ENCODE measurements at regions not wholly inside any gene's neighbourhood (a gene's known extent, or its start where the extent isn't known, plus 50 kb on each side); places are given as distances from the start of the nearest gene placed in this dataset.
"Not testable (repeated sequence)": the region's sequence is repeated elsewhere in the genome, so short reads cannot be mapped to it uniquely, and the experiment has no call there.

DNA sequence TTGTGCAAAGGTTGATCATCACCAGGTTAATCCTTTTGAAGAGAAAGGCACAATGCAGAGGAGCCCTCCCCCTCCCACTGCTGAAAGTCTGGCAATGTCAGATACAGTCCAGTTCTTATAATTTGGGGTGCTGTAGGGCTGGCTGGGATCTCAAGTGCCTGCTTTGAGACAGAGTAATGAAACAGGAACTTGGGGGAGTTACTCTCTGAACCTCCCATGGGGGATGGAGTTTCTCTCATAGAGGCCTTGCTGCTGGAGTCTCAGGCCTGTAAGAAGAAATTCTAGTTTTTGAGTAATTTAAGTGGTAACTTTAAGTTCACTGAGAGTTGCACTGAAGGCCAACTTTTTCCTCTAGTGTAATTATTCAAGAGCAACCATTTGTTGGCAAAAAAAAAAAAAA, 410.5 kb downstream of the KCNRG start:
- peak; percentile 55 for DNase-seq
- no peak overlapping the region for H2AFZ ChIP-seq (ENCODE audit: insufficient read depth, low read depth, low read length, poor library complexity, severe bottlenecking)
- Mint-ChIP-seq H3K27me3 (no peaks in the 10 kb centered on the region), H3K27ac (peak overlapping the region; percentile 33), H3K4me1 (peaks cover 15% of the 10 kb centered on the region), H3K9me3 (ENCODE audit: insufficient read depth) (no peaks in the 10 kb centered on the region), H3K4me3 (no peak overlapping the region)
- POLR2A ChIA-PET = no interaction called here
- TF ChIP-seq, protein P1, sequence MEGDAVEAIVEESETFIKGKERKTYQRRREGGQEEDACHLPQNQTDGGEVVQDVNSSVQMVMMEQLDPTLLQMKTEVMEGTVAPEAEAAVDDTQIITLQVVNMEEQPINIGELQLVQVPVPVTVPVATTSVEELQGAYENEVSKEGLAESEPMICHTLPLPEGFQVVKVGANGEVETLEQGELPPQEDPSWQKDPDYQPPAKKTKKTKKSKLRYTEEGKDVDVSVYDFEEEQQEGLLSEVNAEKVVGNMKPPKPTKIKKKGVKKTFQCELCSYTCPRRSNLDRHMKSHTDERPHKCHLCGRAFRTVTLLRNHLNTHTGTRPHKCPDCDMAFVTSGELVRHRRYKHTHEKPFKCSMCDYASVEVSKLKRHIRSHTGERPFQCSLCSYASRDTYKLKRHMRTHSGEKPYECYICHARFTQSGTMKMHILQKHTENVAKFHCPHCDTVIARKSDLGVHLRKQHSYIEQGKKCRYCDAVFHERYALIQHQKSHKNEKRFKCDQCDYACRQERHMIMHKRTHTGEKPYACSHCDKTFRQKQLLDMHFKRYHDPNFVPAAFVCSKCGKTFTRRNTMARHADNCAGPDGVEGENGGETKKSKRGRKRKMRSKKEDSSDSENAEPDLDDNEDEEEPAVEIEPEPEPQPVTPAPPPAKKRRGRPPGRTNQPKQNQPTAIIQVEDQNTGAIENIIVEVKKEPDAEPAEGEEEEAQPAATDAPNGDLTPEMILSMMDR (IDR thresholded peaks at IDR 0.05) = no peak
- TF ChIP-seq EZH2 (IDR thresholded peaks at IDR 0.05; ENCODE audit: borderline replicate concordance, insufficient read depth, low read depth, low read length, poor library complexity, severe bottlenecking) = no peak
- no peaks in the 10 kb centered on the region for H3K27me3 ChIP-seq (replicated peaks in 1 of 4; ENCODE audit: control extremely low read depth in 1 of 4, control insufficient read depth in 3 of 4, insufficient read depth in 4 of 4, low read length in 3 of 4)
- intact Hi-C loops (cut with micrococcal nuclease) = no loop called here
- H3K4me3 ChIP-seq (ENCODE audit: control extremely low read depth in 1 of 5, extremely low read depth in 1 of 5, insufficient read depth in 1 of 5, low read depth in 2 of 5, low read length in 4 of 5) = no peak overlapping the region
- no peaks in the 10 kb centered on the region for H3K36me3 ChIP-seq (replicated peaks in 1 of 2; ENCODE audit: control extremely low read depth in 1 of 2, control insufficient read depth in 1 of 2, extremely low read depth in 1 of 2, insufficient read depth in 2 of 2, low read length in 1 of 2)
- ATAC-seq (ENCODE audit: low read depth) = peak; percentile 58
- peaks cover 6 to 18% of the 10 kb centered on the region in 2 donors for H3K4me1 ChIP-seq (ENCODE audit: control insufficient read depth in 2 of 2, insufficient read depth in 2 of 2, low read length in 2 of 2)
- peak overlapping the region; percentile 30 for H3K4me2 ChIP-seq (replicated peaks; ENCODE audit: low read depth, low read length, poor library complexity, severe bottlenecking)
- H3K9me3 ChIP-seq (ENCODE audit: control extremely low read depth in 1 of 3, control insufficient read depth in 2 of 3, insufficient read depth in 1 of 3, low read length in 2 of 3) = no peaks in the 10 kb centered on the region
- H3K9ac ChIP-seq (ENCODE audit: low read length) = no peak overlapping the region
- CTCF ChIA-PET = no interaction called here
- no peaks in the 10 kb centered on the region for H4K20me1 ChIP-seq (ENCODE audit: control insufficient read depth, insufficient read depth, low read length, poor library complexity, severe bottlenecking)
- H3K27ac ChIP-seq (ENCODE audit: low read length in 2 of 2) = no peak overlapping the region
- no peaks in the 10 kb centered on the region for H3K79me2 ChIP-seq (ENCODE audit: control insufficient read depth, insufficient read depth, low read length)

DNA sequence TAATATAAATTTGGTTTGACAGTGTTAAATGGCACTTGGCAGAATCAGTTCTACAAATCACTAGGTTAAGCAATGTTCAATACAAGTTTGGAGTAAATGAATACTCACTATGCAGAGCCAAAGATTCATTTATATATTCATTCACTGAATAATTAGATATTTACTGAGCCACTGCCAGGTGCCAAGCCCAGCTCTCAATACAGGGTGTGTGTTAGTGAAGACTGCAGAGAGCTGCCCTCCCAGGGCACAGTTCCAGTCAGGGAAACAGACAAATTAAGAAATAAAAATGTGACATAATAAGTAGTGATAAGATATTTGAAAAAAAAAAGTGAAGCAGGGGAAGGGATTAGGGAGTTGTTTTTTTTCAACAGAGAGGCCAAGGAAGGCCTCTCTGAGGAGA, 411.7 kb downstream of the KCNRG start:
- ATAC-seq (ENCODE audit: low read depth) = no peak
- H4K20me1 ChIP-seq (ENCODE audit: control insufficient read depth, insufficient read depth, low read length, poor library complexity, severe bottlenecking) = no peaks in the 10 kb centered on the region
- no peaks in the 10 kb centered on the region for H3K27me3 ChIP-seq (replicated peaks in 1 of 4; ENCODE audit: control extremely low read depth in 1 of 4, control insufficient read depth in 3 of 4, insufficient read depth in 4 of 4, low read length in 3 of 4)
- TF ChIP-seq, protein P1 (IDR thresholded peaks at IDR 0.05) = no peak
- TF ChIP-seq EZH2 (IDR thresholded peaks at IDR 0.05; ENCODE audit: borderline replicate concordance, insufficient read depth, low read depth, low read length, poor library complexity, severe bottlenecking) = no peak
- peaks cover 6 to 18% of the 10 kb centered on the region in 2 donors for H3K4me1 ChIP-seq (ENCODE audit: control insufficient read depth in 2 of 2, insufficient read depth in 2 of 2, low read length in 2 of 2)
- no peaks in the 10 kb centered on the region for H3K9me3 ChIP-seq (ENCODE audit: control extremely low read depth in 1 of 3, control insufficient read depth in 2 of 3, insufficient read depth in 1 of 3, low read length in 2 of 3)
- no peaks in the 10 kb centered on the region for H3K9me3 Mint-ChIP-seq (ENCODE audit: insufficient read depth)
- no peaks in the 10 kb centered on the region for H3K36me3 ChIP-seq (replicated peaks in 1 of 2; ENCODE audit: control extremely low read depth in 1 of 2, control insufficient read depth in 1 of 2, extremely low read depth in 1 of 2, insufficient read depth in 2 of 2, low read length in 1 of 2)
- H3K4me1 Mint-ChIP-seq = peaks cover 15% of the 10 kb centered on the region
- H3K4me3 ChIP-seq (ENCODE audit: control extremely low read depth in 1 of 5, extremely low read depth in 1 of 5, insufficient read depth in 1 of 5, low read depth in 2 of 5, low read length in 4 of 5) = no peak overlapping the region
- no peaks in the 10 kb centered on the region for H3K27me3 Mint-ChIP-seq
- H3K9ac ChIP-seq (ENCODE audit: low read length) = no peak overlapping the region
- ChIA-PET CTCF (no interaction called here), POLR2A (no interaction called here)
- no peak overlapping the region for H3K27ac Mint-ChIP-seq
- no peaks in the 10 kb centered on the region for H3K79me2 ChIP-seq (ENCODE audit: control insufficient read depth, insufficient read depth, low read length)
- H3K27ac ChIP-seq (ENCODE audit: low read length in 2 of 2) = no peak overlapping the region
- H2AFZ ChIP-seq (ENCODE audit: insufficient read depth, low read depth, low read length, poor library complexity, severe bottlenecking) = no peak overlapping the region
- no peak for DNase-seq
- intact Hi-C loops (cut with micrococcal nuclease) = no loop called here
- no peak overlapping the region for H3K4me2 ChIP-seq (replicated peaks; ENCODE audit: low read depth, low read length, poor library complexity, severe bottlenecking)
- no peak overlapping the region for H3K4me3 Mint-ChIP-seq

DNA sequence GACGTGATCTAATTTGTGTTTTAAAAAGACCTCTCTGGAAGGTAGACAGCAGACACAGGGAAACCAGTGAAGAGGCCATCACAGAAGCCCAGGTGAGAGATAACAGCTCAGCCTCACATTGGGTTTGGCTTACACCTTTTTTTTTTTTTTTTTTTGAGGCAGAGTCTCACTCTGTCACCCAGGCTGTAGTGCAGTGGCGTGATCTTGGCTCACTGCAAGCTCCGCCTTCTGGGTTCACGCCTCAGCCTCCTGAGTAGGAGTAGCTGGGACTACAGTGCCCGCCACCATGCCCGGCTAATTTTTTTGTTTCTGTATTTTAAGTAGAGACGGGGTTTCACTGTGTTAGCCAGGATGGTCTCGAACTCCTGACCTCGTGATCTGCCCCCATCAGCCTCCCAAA, 412.3 kb downstream of the KCNRG start:
- H3K4me3 Mint-ChIP-seq; H4K20me1 ChIP-seq (ENCODE audit: control insufficient read depth, insufficient read depth, low read length, poor library complexity, severe bottlenecking); H3K4me3 ChIP-seq (ENCODE audit: control extremely low read depth in 1 of 5, extremely low read depth in 1 of 5, insufficient read depth in 1 of 5, low read depth in 2 of 5, low read length in 4 of 5); CTCF ChIA-PET; ATAC-seq (ENCODE audit: low read depth); POLR2A ChIA-PET; DNase-seq; H3K9me3 Mint-ChIP-seq (ENCODE audit: insufficient read depth); H3K79me2 ChIP-seq (ENCODE audit: control insufficient read depth, insufficient read depth, low read length); H3K27me3 ChIP-seq (replicated peaks in 1 of 4; ENCODE audit: control extremely low read depth in 1 of 4, control insufficient read depth in 3 of 4, insufficient read depth in 4 of 4, low read length in 3 of 4); H3K9me3 ChIP-seq (ENCODE audit: control extremely low read depth in 1 of 3, control insufficient read depth in 2 of 3, insufficient read depth in 1 of 3, low read length in 2 of 3); H3K4me2 ChIP-seq (replicated peaks; ENCODE audit: low read depth, low read length, poor library complexity, severe bottlenecking); H2AFZ ChIP-seq (ENCODE audit: insufficient read depth, low read depth, low read length, poor library complexity, severe bottlenecking); intact Hi-C loops (cut with micrococcal nuclease); H3K27ac Mint-ChIP-seq; H3K9ac ChIP-seq (ENCODE audit: low read length); H3K27ac ChIP-seq (ENCODE audit: low read length in 2 of 2); H3K27me3 Mint-ChIP-seq; H3K36me3 ChIP-seq (replicated peaks in 1 of 2; ENCODE audit: control extremely low read depth in 1 of 2, control insufficient read depth in 1 of 2, extremely low read depth in 1 of 2, insufficient read depth in 2 of 2, low read length in 1 of 2): not testable (repeated sequence)
- 93% methylated on average over 5 of the region's 9 CpGs for WGBS (ENCODE audit: insufficient coverage)
- peaks cover 14% of the 10 kb centered on the region for H3K4me1 Mint-ChIP-seq
- peaks cover 6 to 12% of the 10 kb centered on the region in 2 donors for H3K4me1 ChIP-seq (ENCODE audit: control insufficient read depth in 2 of 2, insufficient read depth in 2 of 2, low read length in 2 of 2)
